ENCODE measurements at regions not wholly inside any gene's neighbourhood (a gene's known extent, or its start where the extent isn't known, plus 50 kb on each side); places are given as distances from the start of the nearest gene placed in this dataset.

GRCh38 chr4:125750828-125751466, 436.2 kb downstream of the FAT4 start:
- FAIRE-seq (no peak), DNase-seq (peak in 3 of 5 donors; percentile 51 to 80 (median 73))
- no peaks in the 10 kb centered on the region for H3K9me3 ChIP-seq (ENCODE audit: control insufficient read depth in 2 of 3, insufficient read depth in 1 of 3, low read length in 3 of 3)
- no peaks in the 10 kb centered on the region for H3K36me3 ChIP-seq (ENCODE audit: control insufficient read depth in 2 of 3, insufficient read depth in 3 of 3, low read length in 3 of 3)
- TF ChIP-seq CTCF (IDR thresholded peaks at IDR 0.05; ENCODE audit: borderline replicate concordance, extremely low read depth, insufficient read depth): peak; percentile 47
- intact Hi-C loops (cut with DNase I): no loop called here
- no peak overlapping the region for H3K9ac ChIP-seq (ENCODE audit: low read length in 3 of 3)
- H3K4me1 ChIP-seq (ENCODE audit: control insufficient read depth in 2 of 3, insufficient read depth in 2 of 3, low read depth in 1 of 3, low read length in 3 of 3): no peaks in the 10 kb centered on the region
- H3K4me3 ChIP-seq (ENCODE audit: low read length in 3 of 3): no peak overlapping the region
- no peak overlapping the region for H3K27ac ChIP-seq (ENCODE audit: low read depth in 2 of 2, low read length in 2 of 2)
- H3K27me3 ChIP-seq (ENCODE audit: control insufficient read depth, insufficient read depth, low read length): no peaks in the 10 kb centered on the region

- no peak overlapping the region for H3K4me3 ChIP-seq (ENCODE audit: low read length in 3 of 3)
- intact Hi-C loops (cut with DNase I): no loop called here
Measured at GRCh38 chr4:125758438-125758837, 443.7 kb downstream of the FAT4 start.

GRCh38 chr4:125760201-125760819, 445.6 kb downstream of the FAT4 start:
- Histone ChIP-seq H3K9me3 (ENCODE audit: control insufficient read depth in 2 of 3, insufficient read depth in 1 of 3, low read length in 3 of 3) (no peaks in the 10 kb centered on the region), H3K36me3 (ENCODE audit: control insufficient read depth in 2 of 3, insufficient read depth in 3 of 3, low read length in 3 of 3) (no peaks in the 10 kb centered on the region), H3K4me3 (ENCODE audit: low read length in 3 of 3) (no peak overlapping the region), H3K27ac (ENCODE audit: low read depth in 2 of 2, low read length in 2 of 2) (no peak overlapping the region), H3K9ac (ENCODE audit: low read length in 3 of 3) (no peak overlapping the region), H3K27me3 (ENCODE audit: control insufficient read depth, insufficient read depth, low read length) (no peaks in the 10 kb centered on the region), H3K4me1 (ENCODE audit: control insufficient read depth in 2 of 3, insufficient read depth in 2 of 3, low read depth in 1 of 3, low read length in 3 of 3) (no peaks in the 10 kb centered on the region)
- no peak for TF ChIP-seq CTCF (IDR thresholded peaks at IDR 0.05; ENCODE audit: borderline replicate concordance, extremely low read depth, insufficient read depth)
- FAIRE-seq (no peak), DNase-seq (no peak)
- intact Hi-C loops (cut with DNase I): no loop called here

More at GRCh38 chr4:125758438-125758837, 443.7 kb downstream of the FAT4 start:
- Histone ChIP-seq H3K36me3 (ENCODE audit: control insufficient read depth in 2 of 3, insufficient read depth in 3 of 3, low read length in 3 of 3) (no peaks in the 10 kb centered on the region), H3K27ac (ENCODE audit: low read depth in 2 of 2, low read length in 2 of 2) (no peak overlapping the region), H3K9me3 (ENCODE audit: control insufficient read depth in 2 of 3, insufficient read depth in 1 of 3, low read length in 3 of 3) (no peaks in the 10 kb centered on the region), H3K4me1 (ENCODE audit: control insufficient read depth in 2 of 3, insufficient read depth in 2 of 3, low read depth in 1 of 3, low read length in 3 of 3) (no peaks in the 10 kb centered on the region), H3K27me3 (ENCODE audit: control insufficient read depth, insufficient read depth, low read length) (no peaks in the 10 kb centered on the region), H3K9ac (ENCODE audit: low read length in 3 of 3) (no peak overlapping the region)
- FAIRE-seq (peak; percentile 17), DNase-seq (no peak)
- TF ChIP-seq CTCF (IDR thresholded peaks at IDR 0.05; ENCODE audit: borderline replicate concordance, extremely low read depth, insufficient read depth): no peak

All from kidney (tissue), 13 donors.